ENCODE measurements at regions not wholly inside any gene's neighbourhood (a gene's known extent, or its start where the extent isn't known, plus 50 kb on each side); places are given as distances from the start of the nearest gene placed in this dataset.
"Not testable (repeated sequence)": the region's sequence is repeated elsewhere in the genome, so short reads cannot be mapped to it uniquely, and the experiment has no call there.

GRCh38 chr2:109690822-109691541 lies 76.8 kb downstream of the SOWAHC start:
- no peak for DNase-seq (ENCODE audit: low read depth in 2 of 2)

GRCh38 chr2:109692013-109692743 lies 78.0 kb downstream of the SOWAHC start:
- no peak for DNase-seq (ENCODE audit: low read depth in 2 of 2)

GRCh38 chr2:109692831-109693230 lies 78.7 kb downstream of the SOWAHC start:
- not testable (repeated sequence) for DNase-seq (ENCODE audit: low read depth in 2 of 2)

- DNase-seq (ENCODE audit: low read depth in 2 of 2), result not testable (repeated sequence)
Measured at GRCh38 chr2:109693292-109693691, 79.1 kb downstream of the SOWAHC start.

- no peak for DNase-seq (ENCODE audit: low read depth in 2 of 2)
Measured at GRCh38 chr2:109694190-109694589, 80.0 kb downstream of the SOWAHC start.

- no peak for DNase-seq (ENCODE audit: low read depth in 2 of 2)
Measured at GRCh38 chr2:109695290-109695689, 81.1 kb downstream of the SOWAHC start.

GRCh38 chr2:109699646-109700045 lies 85.5 kb downstream of the SOWAHC start:
- DNase-seq (ENCODE audit: low read depth in 2 of 2), result peak in 1 of 2 donors; percentile 24

GRCh38 chr2:109700680-109701274 lies 86.6 kb downstream of the SOWAHC start:
- DNase-seq (ENCODE audit: low read depth in 2 of 2), result no peak

- peak in 1 of 2 donors; percentile 35 for DNase-seq (ENCODE audit: low read depth in 2 of 2)
Measured at GRCh38 chr2:109701362-109701761, 87.2 kb downstream of the SOWAHC start.

GRCh38 chr2:109702250-109702985 lies 88.3 kb downstream of the SOWAHC start:
- DNase-seq (ENCODE audit: low read depth in 2 of 2), result peak; percentile 47 to 60

- DNase-seq (ENCODE audit: low read depth in 2 of 2), result no peak
Measured at GRCh38 chr2:109703077-109703476, 88.9 kb downstream of the SOWAHC start.

- no peak for DNase-seq (ENCODE audit: low read depth in 2 of 2)
Measured at GRCh38 chr2:109703798-109704197, 89.6 kb downstream of the SOWAHC start.

GRCh38 chr2:109707281-109708147 lies 86.6 kb upstream of the RGPD5 start:
- DNase-seq (ENCODE audit: low read depth in 2 of 2), result no peak

GRCh38 chr2:109710505-109711229 lies 83.4 kb upstream of the RGPD5 start:
- DNase-seq (ENCODE audit: low read depth in 2 of 2), result no peak

- DNase-seq (ENCODE audit: low read depth in 2 of 2), result peak; percentile 31 to 33
Measured at GRCh38 chr2:109711230-109712122, 82.6 kb upstream of the RGPD5 start.

- no peak for DNase-seq (ENCODE audit: low read depth in 2 of 2)
Measured at GRCh38 chr2:109712123-109712449, 82.0 kb upstream of the RGPD5 start.

- DNase-seq (ENCODE audit: low read depth in 2 of 2), result no peak
Measured at GRCh38 chr2:109712746-109713145, 81.4 kb upstream of the RGPD5 start.

GRCh38 chr2:109715313-109715805 lies 78.7 kb upstream of the RGPD5 start:
- peak; percentile 51 to 60 for DNase-seq (ENCODE audit: low read depth in 2 of 2)

- not testable (repeated sequence) for DNase-seq (ENCODE audit: low read depth in 2 of 2)
Measured at GRCh38 chr2:109716596-109716995, 77.5 kb upstream of the RGPD5 start.
